ENCODE measurements at regions not wholly inside any gene's neighbourhood (a gene's known extent, or its start where the extent isn't known, plus 50 kb on each side); places are given as distances from the start of the nearest gene placed in this dataset.

DNA sequence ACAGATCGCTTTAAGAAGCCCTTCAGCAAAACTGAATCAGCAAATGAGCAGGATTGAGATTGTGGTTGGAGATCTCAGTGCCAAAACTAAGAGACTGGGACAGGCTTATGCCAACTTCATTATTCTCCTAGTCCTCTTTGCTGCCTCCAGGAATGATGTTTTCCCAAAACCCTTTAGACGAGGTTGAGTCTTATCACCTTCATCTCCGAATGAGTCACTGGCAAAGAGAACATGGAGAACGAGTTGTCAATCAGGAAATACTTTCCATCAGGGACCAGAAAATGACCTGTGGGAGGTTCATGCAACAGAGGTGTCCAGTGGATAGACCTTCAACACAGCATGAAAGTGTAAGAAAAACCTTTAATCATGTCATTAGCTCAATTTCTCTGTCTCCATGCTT is 461.5 kb downstream of the RMST start:
- DNase-seq (ENCODE audit: low read depth), result no peak
- H3K4me3 ChIP-seq (ENCODE audit: low read depth, low read length), result no peak overlapping the region
- TF ChIP-seq, protein P1, sequence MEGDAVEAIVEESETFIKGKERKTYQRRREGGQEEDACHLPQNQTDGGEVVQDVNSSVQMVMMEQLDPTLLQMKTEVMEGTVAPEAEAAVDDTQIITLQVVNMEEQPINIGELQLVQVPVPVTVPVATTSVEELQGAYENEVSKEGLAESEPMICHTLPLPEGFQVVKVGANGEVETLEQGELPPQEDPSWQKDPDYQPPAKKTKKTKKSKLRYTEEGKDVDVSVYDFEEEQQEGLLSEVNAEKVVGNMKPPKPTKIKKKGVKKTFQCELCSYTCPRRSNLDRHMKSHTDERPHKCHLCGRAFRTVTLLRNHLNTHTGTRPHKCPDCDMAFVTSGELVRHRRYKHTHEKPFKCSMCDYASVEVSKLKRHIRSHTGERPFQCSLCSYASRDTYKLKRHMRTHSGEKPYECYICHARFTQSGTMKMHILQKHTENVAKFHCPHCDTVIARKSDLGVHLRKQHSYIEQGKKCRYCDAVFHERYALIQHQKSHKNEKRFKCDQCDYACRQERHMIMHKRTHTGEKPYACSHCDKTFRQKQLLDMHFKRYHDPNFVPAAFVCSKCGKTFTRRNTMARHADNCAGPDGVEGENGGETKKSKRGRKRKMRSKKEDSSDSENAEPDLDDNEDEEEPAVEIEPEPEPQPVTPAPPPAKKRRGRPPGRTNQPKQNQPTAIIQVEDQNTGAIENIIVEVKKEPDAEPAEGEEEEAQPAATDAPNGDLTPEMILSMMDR (conservative IDR thresholded peaks at IDR 0.05; ENCODE audit: low read depth, low read length), result no peak

DNA sequence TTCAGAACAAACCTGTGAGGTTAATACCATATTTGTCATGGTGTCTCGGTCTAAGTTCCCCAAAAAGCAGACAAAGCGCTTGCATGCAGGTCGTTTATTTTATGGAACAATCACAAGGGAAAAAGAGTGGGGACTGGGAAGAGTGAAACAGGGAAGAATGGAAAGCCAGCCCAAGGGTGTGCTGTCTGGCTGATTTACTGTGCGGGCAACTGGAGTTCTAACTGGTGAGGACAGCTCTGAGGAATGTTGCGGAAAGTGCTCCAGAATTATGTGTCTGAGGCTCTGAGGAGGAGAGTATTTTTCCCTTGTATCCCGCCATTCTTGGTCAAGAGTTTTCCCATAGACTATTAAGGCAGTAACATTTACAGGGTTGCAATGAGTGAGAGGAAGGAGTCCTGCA is 465.4 kb downstream of the RMST start:
- TF ChIP-seq, protein P1 (conservative IDR thresholded peaks at IDR 0.05; ENCODE audit: low read depth, low read length), result no peak
- DNase-seq (ENCODE audit: low read depth), result no peak
- no peak overlapping the region for H3K4me3 ChIP-seq (ENCODE audit: low read depth, low read length)

- TF ChIP-seq, protein P1 (conservative IDR thresholded peaks at IDR 0.05; ENCODE audit: low read depth, low read length), result no peak
- H3K4me3 ChIP-seq (ENCODE audit: low read depth, low read length), result no peak overlapping the region
- no peak for DNase-seq (ENCODE audit: low read depth)
Measured at GRCh38 chr12:97936165-97936564, 473.6 kb downstream of the RMST start.

DNA sequence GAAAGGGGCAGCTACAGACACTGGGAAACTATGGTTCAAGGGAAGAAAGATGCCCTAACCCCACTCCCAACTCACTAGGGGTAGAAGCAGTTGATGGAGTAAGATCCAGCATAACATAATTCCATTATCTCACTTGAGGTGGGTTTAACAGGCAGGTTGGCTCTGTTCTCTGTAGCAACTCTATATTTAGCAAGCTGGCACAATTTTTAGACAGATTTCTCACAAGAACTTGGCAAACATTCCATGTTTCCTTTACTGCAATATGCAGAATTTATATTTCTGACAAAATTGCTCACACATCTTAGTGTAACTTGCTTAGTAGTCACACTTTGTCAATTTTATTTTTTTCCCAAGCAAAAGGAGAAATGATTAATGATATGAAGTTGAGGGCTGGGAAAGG is 475.4 kb downstream of the RMST start:
- no peak overlapping the region for H3K4me3 ChIP-seq (ENCODE audit: low read depth, low read length)
- DNase-seq (ENCODE audit: low read depth), result no peak
- TF ChIP-seq, protein P1 (conservative IDR thresholded peaks at IDR 0.05; ENCODE audit: low read depth, low read length), result no peak

GRCh38 chr12:97939156-97939555 is 476.6 kb downstream of the RMST start:
- no peak overlapping the region for H3K4me3 ChIP-seq (ENCODE audit: low read depth, low read length)
- TF ChIP-seq, protein P1 (conservative IDR thresholded peaks at IDR 0.05; ENCODE audit: low read depth, low read length), result no peak
- no peak for DNase-seq (ENCODE audit: low read depth)

GRCh38 chr12:97940105-97940504 is 477.5 kb downstream of the RMST start:
- TF ChIP-seq, protein P1 (conservative IDR thresholded peaks at IDR 0.05; ENCODE audit: low read depth, low read length), result no peak
- no peak for DNase-seq (ENCODE audit: low read depth)
- H3K4me3 ChIP-seq (ENCODE audit: low read depth, low read length), result no peak overlapping the region

- H3K4me3 ChIP-seq (ENCODE audit: low read depth, low read length), result no peak overlapping the region
- TF ChIP-seq, protein P1 (conservative IDR thresholded peaks at IDR 0.05; ENCODE audit: low read depth, low read length), result no peak
- no peak for DNase-seq (ENCODE audit: low read depth)
Measured at GRCh38 chr12:97940629-97941028, 478.0 kb downstream of the RMST start.

All from epithelial cell of proximal tubule (primary cell).